K562 (cell line): ENCODE measurements at regions not wholly inside any gene's neighbourhood (a gene's known extent, or its start where the extent isn't known, plus 50 kb on each side); places are given as distances from the start of the nearest gene placed in this dataset.
"Not testable (repeated sequence)": the region's sequence is repeated elsewhere in the genome, so short reads cannot be mapped to it uniquely, and the experiment has no call there.

Source experiments
- ATF7 ChIP-seq: fragments of 450-650 bp; IDR thresholded peaks from 2 replicates; pipeline ENCODE4 v1.7.1; 2014; ENCODE audit warnings: mild to moderate bottlenecking, moderate library complexity
- CBX3 ChIP-seq, 2 experiments: IDR thresholded peaks; 1 replicate in 1 of 2; 2 replicates in 1 of 2; pipeline ENCODE4 v1.6.1; 2012; ENCODE audit warnings: inconsistent platforms in 2 of 2, low read length in 2 of 2, borderline replicate concordance in 1 of 2, control low read depth in 1 of 2
- CC2D1A ChIP-seq: fragments of 450-650 bp; IDR thresholded peaks from 2 replicates; pipeline ENCODE4 v1.6.1; 2017; ENCODE audit warnings: mild to moderate bottlenecking
- EP400 ChIP-seq: fragments of 450-650 bp; IDR thresholded peaks from 2 replicates; pipeline ENCODE4 v1.6.1; 2017; ENCODE audit warnings: antibody characterized with exemption, mild to moderate bottlenecking, moderate library complexity
- HLTF ChIP-seq: fragments of 450-650 bp; IDR thresholded peaks from 2 replicates; pipeline ENCODE4 v1.6.1; 2016
- LEF1 ChIP-seq: fragments of 450-650 bp; IDR thresholded peaks from 2 replicates; pipeline ENCODE4 v1.6.1; 2016; ENCODE audit warnings: mild to moderate bottlenecking
- MAFF ChIP-seq: IDR thresholded peaks from 2 replicates; pipeline ENCODE4 v1.6.1; 2012; ENCODE audit warnings: low read length, improper control_type of control experiment
- NCOR1 ChIP-seq: fragments of 450-650 bp; IDR thresholded peaks from 2 replicates; pipeline ENCODE4 v1.6.1; 2016; ENCODE audit warnings: mild to moderate bottlenecking, moderate library complexity
- NR2C2 ChIP-seq, 2 experiments: fragments of 200-800 bp in 1 of 2; sonication (Bioruptor generic) in 1 of 2; sonication (generic) in 1 of 2; formaldehyde crosslinking in 1 of 2; IDR thresholded peaks; 2 replicates each; pipeline versions ENCODE4 v1.6.1 to v1.8.0; 2016 to 2022; ENCODE audit warnings: mild to moderate bottlenecking in 1 of 2, missing compliant biosample characterization in 1 of 2, missing genetic modification characterization in 1 of 2, missing genetic modification reagents in 1 of 2
- PHF21A ChIP-seq: fragments of 450-650 bp; IDR thresholded peaks from 2 replicates; pipeline ENCODE4 v1.6.1; 2017; ENCODE audit warnings: low read depth, borderline replicate concordance
- SMARCE1 ChIP-seq: fragments of 450-650 bp; IDR thresholded peaks from 2 replicates; pipeline ENCODE4 v1.7.1; 2016; ENCODE audit warnings: mild to moderate bottlenecking
- TAF9B ChIP-seq: fragments of 450-650 bp; IDR thresholded peaks from 2 replicates; pipeline ENCODE4 v1.6.1; 2018; ENCODE audit warnings: mild to moderate bottlenecking; ENCODE audit not compliant: partially characterized antibody
- TOE1 ChIP-seq, 2 experiments: fragments of 450-650 bp in 1 of 2; sonication (generic) in 1 of 2; formaldehyde crosslinking in 1 of 2; IDR thresholded peaks; 2 replicates each; pipeline versions ENCODE4 v1.7.1 to v1.8.0; 2016 to 2022; ENCODE audit warnings: borderline replicate concordance in 2 of 2, mild to moderate bottlenecking in 2 of 2, antibody characterized with exemption in 1 of 2, inconsistent platforms in 1 of 2, low read depth in 1 of 2, missing genetic modification reagents in 1 of 2, moderate library complexity in 1 of 2
- ZNF24 ChIP-seq: fragments of 450-650 bp; IDR thresholded peaks from 2 replicates; pipeline ENCODE4 v1.6.1; 2016
- TF ChIP-seq, protein P1 (sequence below): fragments of 450-650 bp; IDR thresholded peaks from 2 replicates; pipeline ENCODE4 v1.6.1; 2016; ENCODE audit warnings: mild to moderate bottlenecking
- TF ChIP-seq, protein P2 (sequence below), 2 experiments: fragments of 450-650 bp; conservative IDR thresholded peaks; 2 replicates each; pipeline ENCODE4 v1.6.1; 2017; ENCODE audit warnings: mild to moderate bottlenecking in 2 of 2, moderate library complexity in 2 of 2
- TF ChIP-seq, protein P3 (sequence below): fragments of 450-650 bp; IDR thresholded peaks from 2 replicates; pipeline ENCODE4 v1.6.1; 2018; ENCODE audit not compliant: partially characterized antibody
- TF ChIP-seq, protein P4 (sequence below), 2 experiments: fragments of 450-650 bp; IDR thresholded peaks; 2 replicates each; pipeline ENCODE4 v1.6.1; 2016

DNA sequence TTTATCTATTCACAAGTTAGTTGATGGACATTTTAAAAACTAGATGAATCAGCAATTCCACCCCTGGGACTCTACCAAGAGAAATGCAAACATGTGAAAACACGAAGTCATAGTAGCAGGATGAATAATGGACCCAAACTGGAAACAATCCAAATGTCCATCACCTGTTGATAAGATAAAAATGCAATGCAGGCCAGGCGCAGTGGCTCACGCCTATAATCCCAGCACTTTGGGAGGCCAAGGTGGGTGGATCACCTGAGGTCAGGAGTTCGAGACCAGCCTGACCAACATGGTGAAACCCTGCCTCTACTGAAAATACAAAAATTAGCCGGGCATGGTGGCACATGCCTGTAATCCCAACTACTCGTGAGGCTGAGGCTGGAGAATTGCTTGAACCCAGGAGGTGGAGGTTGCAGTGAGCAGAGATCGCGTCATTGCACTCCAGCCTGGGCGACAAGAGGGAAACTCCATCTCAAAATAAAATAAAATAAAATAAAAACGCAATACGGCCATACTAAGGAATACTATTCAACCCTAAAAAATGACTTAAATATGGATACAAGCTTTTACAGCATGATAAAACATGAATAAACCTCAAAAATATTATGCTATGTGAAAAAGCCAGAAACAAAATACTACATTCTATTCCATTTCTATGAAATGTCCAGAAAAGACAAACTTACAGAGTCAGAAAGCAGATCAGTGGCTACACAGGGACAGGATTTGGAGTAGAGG lies 61.6 kb upstream of the BACH2 start (continued):
- TF ChIP-seq, protein P1, sequence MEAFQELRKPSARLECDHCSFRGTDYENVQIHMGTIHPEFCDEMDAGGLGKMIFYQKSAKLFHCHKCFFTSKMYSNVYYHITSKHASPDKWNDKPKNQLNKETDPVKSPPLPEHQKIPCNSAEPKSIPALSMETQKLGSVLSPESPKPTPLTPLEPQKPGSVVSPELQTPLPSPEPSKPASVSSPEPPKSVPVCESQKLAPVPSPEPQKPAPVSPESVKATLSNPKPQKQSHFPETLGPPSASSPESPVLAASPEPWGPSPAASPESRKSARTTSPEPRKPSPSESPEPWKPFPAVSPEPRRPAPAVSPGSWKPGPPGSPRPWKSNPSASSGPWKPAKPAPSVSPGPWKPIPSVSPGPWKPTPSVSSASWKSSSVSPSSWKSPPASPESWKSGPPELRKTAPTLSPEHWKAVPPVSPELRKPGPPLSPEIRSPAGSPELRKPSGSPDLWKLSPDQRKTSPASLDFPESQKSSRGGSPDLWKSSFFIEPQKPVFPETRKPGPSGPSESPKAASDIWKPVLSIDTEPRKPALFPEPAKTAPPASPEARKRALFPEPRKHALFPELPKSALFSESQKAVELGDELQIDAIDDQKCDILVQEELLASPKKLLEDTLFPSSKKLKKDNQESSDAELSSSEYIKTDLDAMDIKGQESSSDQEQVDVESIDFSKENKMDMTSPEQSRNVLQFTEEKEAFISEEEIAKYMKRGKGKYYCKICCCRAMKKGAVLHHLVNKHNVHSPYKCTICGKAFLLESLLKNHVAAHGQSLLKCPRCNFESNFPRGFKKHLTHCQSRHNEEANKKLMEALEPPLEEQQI: peak; percentile 83
- TF ChIP-seq EP400 (peak; percentile 37; the same call in 1 of the 2 replicates), TAF9B (peak; percentile 92), PHF21A (peak; percentile 56; the same call in 1 of the 2 replicates), CC2D1A (peak; percentile 83), ATF7 (peak; percentile 82; the same call in 1 of the 2 replicates), NCOR1 (peak; percentile 77), ZNF24 (peak; percentile 41; the same call in 1 of the 2 replicates), LEF1 (peak; percentile 79), TOE1 (IDR thresholded peaks at IDR 0.05; ENCODE audit: borderline replicate concordance) (peak; percentile 76), HLTF (0 out of 2 replicates have a peak, but pooled peaks have one; percentile 28), CBX3 (IDR thresholded peaks at IDR 0.05; ENCODE audit: borderline replicate concordance in 1 of 2, low read length in 2 of 2) (peak in 1 of 2 experiments; percentile 45; a peak in 1 of 3 replicates), NR2C2 (tag; IDR thresholded peaks at IDR 0.05) (peak; percentile 17; the same call in 1 of the 2 replicates), SMARCE1 (peak; percentile 89), MAFF (peak; percentile 99)
- TF ChIP-seq, protein P2, sequence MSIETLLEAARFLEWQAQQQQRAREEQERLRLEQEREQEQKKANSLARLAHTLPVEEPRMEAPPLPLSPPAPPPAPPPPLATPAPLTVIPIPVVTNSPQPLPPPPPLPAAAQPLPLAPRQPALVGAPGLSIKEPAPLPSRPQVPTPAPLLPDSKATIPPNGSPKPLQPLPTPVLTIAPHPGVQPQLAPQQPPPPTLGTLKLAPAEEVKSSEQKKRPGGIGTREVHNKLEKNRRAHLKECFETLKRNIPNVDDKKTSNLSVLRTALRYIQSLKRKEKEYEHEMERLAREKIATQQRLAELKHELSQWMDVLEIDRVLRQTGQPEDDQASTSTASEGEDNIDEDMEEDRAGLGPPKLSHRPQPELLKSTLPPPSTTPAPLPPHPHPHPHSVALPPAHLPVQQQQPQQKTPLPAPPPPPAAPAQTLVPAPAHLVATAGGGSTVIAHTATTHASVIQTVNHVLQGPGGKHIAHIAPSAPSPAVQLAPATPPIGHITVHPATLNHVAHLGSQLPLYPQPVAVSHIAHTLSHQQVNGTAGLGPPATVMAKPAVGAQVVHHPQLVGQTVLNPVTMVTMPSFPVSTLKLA (conservative IDR thresholded peaks at IDR 0.05): peak; percentile 13 to 54; a peak in 2 of 4 replicates
- TF ChIP-seq, protein P3, sequence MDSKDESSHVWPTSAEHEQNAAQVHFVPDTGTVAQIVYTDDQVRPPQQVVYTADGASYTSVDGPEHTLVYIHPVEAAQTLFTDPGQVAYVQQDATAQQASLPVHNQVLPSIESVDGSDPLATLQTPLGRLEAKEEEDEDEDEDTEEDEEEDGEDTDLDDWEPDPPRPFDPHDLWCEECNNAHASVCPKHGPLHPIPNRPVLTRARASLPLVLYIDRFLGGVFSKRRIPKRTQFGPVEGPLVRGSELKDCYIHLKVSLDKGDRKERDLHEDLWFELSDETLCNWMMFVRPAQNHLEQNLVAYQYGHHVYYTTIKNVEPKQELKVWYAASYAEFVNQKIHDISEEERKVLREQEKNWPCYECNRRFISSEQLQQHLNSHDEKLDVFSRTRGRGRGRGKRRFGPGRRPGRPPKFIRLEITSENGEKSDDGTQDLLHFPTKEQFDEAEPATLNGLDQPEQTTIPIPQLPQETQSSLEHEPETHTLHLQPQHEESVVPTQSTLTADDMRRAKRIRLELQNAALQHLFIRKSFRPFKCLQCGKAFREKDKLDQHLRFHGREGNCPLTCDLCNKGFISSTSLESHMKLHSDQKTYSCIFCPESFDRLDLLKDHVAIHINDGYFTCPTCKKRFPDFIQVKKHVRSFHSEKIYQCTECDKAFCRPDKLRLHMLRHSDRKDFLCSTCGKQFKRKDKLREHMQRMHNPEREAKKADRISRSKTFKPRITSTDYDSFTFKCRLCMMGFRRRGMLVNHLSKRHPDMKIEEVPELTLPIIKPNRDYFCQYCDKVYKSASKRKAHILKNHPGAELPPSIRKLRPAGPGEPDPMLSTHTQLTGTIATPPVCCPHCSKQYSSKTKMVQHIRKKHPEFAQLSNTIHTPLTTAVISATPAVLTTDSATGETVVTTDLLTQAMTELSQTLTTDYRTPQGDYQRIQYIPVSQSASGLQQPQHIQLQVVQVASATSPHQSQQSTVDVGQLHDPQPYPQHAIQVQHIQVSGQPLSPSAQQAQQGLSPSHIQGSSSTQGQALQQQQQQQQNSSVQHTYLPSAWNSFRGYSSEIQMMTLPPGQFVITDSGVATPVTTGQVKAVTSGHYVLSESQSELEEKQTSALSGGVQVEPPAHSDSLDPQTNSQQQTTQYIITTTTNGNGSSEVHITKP: peak; percentile 88
- not testable (repeated sequence) for TF ChIP-seq TOE1 (CRISPR knock-in tag; IDR thresholded peaks at IDR 0.05; ENCODE audit: borderline replicate concordance, low read depth); NR2C2 (CRISPR knock-in tag; IDR thresholded peaks at IDR 0.05)
- TF ChIP-seq, protein P4, sequence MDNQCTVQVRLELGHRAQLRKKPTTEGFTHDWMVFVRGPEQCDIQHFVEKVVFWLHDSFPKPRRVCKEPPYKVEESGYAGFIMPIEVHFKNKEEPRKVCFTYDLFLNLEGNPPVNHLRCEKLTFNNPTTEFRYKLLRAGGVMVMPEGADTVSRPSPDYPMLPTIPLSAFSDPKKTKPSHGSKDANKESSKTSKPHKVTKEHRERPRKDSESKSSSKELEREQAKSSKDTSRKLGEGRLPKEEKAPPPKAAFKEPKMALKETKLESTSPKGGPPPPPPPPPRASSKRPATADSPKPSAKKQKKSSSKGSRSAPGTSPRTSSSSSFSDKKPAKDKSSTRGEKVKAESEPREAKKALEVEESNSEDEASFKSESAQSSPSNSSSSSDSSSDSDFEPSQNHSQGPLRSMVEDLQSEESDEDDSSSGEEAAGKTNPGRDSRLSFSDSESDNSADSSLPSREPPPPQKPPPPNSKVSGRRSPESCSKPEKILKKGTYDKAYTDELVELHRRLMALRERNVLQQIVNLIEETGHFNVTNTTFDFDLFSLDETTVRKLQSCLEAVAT (IDR thresholded peaks at IDR 0.05): 0 out of 4 replicates have a peak, but pooled peaks of 1 of the 2 experiments have one; percentile 13
